Stimulated activated naive CD8-positive, alpha-beta T cell treated with anti-CD3 and anti-CD28 coated beads, Interleukin-15, amount 100 ng/mL, for 72 hours (primary cell): ENCODE measurements at regions not wholly inside any gene's neighbourhood (a gene's known extent, or its start where the extent isn't known, plus 50 kb on each side); places are given as distances from the start of the nearest gene placed in this dataset.

Experiments
- ATAC-seq: fragments of 150-1000 bp; cut with Tn5 transposase; 2 replicates; pipeline ENCODE4 v1.10.0; 2021; ENCODE audit warnings: mild to moderate bottlenecking, moderate library complexity
- DNase-seq, 2 donors: peaks; one replicate each; pipeline ENCODE4 v3.0.0; 2021 to 2022
- H3K27ac Mint-ChIP-seq, 2 donors: one replicate each; pipeline ENCODE4 v1.8.0; 2022; ENCODE audit warnings: mild to moderate bottlenecking in 2 of 2, mixed read lengths in 2 of 2, moderate library complexity in 2 of 2
- H3K27me3 Mint-ChIP-seq: one replicate; pipeline ENCODE4 v1.8.0; 2022; ENCODE audit warnings: mixed read lengths
- H3K4me1 Mint-ChIP-seq: one replicate; pipeline ENCODE4 v1.8.0; 2022; ENCODE audit warnings: mild to moderate bottlenecking, mixed read lengths
- H3K4me3 Mint-ChIP-seq, 2 donors: one replicate each; pipeline ENCODE4 v1.8.0; 2022; ENCODE audit warnings: mild to moderate bottlenecking in 2 of 2, mixed read lengths in 2 of 2, moderate library complexity in 1 of 2
- H3K9me3 Mint-ChIP-seq, 2 donors: one replicate each; pipeline ENCODE4 v1.8.0; 2022; ENCODE audit warnings: mixed read lengths in 2 of 2

DNA sequence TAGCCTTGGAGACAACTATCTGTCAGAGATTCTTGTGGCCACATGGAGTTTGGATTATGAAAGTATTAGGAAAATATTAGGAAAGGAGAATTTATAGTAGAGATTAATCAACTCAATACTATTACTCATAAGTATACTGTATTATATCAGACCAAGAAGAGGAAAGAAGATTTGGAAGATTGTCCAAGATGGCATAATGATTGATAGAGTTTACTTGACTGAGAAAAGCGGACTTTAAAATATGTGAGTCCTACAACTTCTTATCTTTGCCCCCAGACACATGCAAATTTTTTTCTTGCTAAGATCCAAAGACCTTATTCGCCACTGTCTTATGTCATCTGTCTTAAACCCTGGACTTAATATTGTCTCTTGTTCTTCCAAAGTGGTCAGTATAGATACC is 54.8 kb upstream of the SHISA3 start:
- Mint-ChIP-seq H3K9me3 (no peaks in the 10 kb centered on the region), H3K4me1 (no peaks in the 10 kb centered on the region), H3K27me3 (peaks cover 10% of the 10 kb centered on the region), H3K27ac (no peak overlapping the region), H3K4me3 (no peak overlapping the region)
- ATAC-seq (no peak), DNase-seq (no peak)

DNA sequence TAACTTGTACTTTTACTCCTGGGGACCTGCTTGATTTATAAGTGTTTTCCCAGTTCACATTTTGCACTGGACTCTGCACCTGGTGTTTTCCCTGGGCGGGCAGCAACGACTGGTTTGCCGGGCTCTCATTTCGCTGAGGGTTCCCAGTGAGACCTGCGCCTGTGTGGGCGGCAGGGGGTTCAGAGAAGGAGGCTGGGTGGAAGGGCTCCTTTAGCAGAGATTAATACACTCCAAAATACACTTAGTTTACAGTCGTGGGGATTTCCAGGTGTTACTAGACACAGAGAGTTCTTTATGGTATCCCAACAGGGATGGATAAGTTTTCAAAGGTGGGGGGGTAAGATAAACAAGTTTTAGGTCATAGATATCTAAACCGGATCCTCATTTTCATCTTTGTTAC is 53.0 kb upstream of the SHISA3 start:
- Mint-ChIP-seq H3K4me3 (no peak overlapping the region), H3K27ac (no peak overlapping the region), H3K4me1 (no peaks in the 10 kb centered on the region), H3K27me3 (peaks cover 10% of the 10 kb centered on the region), H3K9me3 (no peaks in the 10 kb centered on the region)
- DNase-seq (no peak), ATAC-seq (no peak)

DNA sequence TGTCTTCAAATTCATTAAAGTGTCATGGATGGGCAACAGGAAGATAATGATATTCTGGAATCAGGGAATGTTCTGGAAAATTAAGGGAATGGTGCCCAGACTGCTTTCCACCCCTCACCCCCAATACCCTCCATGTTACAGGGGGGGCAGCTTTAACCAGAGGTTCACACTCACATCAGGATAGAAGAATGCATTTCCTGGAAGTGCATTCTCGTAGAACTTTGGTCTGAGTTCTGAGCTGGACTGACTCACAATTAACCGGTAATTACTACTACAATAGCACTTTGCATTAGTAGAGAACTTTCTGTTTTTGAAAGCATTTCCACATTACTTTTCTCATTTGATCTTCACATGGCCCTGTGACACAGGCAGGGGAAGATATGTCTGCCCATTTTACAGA is 52.5 kb upstream of the SHISA3 start:
- H3K27me3 Mint-ChIP-seq = peaks cover 10% of the 10 kb centered on the region
- ATAC-seq (no peak), DNase-seq (no peak)
- H3K27ac Mint-ChIP-seq = no peak overlapping the region
- H3K4me1 Mint-ChIP-seq = no peaks in the 10 kb centered on the region
- no peaks in the 10 kb centered on the region for H3K9me3 Mint-ChIP-seq
- H3K4me3 Mint-ChIP-seq = no peak overlapping the region

DNA sequence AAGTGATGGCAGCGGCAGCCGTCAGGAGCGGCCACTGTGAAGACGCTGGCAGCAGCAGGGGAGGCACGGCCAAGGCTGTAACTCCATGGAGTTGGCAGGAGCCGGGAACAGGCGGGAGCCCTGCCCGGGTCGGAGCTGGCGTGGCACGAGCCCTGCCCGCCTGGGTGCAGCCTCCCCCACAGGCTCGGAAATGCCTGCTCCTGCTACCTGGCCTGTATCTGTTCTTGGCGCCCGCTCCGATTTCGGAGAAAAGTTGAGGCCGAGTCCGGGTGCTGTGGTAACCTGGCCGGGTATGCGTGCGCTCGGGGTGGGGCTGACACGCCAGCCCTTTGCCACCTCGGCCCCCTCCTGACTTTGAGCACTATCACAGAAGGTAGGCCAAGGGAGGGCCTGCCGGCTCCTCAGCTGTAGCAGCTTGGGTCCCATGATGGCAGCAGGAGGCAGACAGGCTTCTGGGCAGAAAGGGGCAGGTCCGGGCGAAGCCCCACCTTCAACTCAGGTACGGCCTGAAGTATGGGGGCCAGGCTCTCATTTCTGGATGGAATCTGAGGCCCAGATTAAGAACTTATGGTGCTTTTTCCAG is 51.2 kb upstream of the SHISA3 start:
- Mint-ChIP-seq H3K27ac (no peak overlapping the region), H3K27me3 (peaks cover 13% of the 10 kb centered on the region), H3K4me1 (no peaks in the 10 kb centered on the region), H3K9me3 (no peaks in the 10 kb centered on the region), H3K4me3 (no peak overlapping the region)
- DNase-seq (no peak), ATAC-seq (no peak)

DNA sequence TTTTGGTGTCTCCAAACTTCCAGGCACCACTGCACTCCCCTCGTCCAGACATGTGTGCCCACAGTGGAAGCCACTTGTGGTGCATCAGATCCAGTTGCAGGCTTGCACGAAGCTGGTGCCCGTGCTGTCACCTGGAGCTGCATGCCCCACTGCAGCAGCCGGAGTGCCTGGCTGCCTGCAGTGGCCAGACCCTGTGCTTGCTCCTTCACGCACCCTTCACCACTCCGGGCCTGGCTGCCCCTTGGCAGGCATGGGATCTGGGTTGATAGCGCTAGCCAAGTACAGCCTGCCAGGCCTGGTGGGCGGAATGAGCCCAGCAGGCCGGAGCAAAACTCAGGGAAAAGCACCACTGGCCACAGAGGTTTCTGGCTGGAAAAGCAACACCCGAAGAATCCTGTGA is 50.2 kb upstream of the SHISA3 start:
- Mint-ChIP-seq H3K27me3 (peaks cover 21% of the 10 kb centered on the region), H3K9me3 (no peaks in the 10 kb centered on the region), H3K27ac (no peak overlapping the region), H3K4me3 (no peak overlapping the region), H3K4me1 (no peaks in the 10 kb centered on the region)
- DNase-seq (no peak), ATAC-seq (no peak)
